HG03159 (cell line): ENCODE measurements at regions not wholly inside any gene's neighbourhood (a gene's known extent, or its start where the extent isn't known, plus 50 kb on each side); places are given as distances from the start of the nearest gene placed in this dataset.

Source experiments
- ATAC-seq: cut with Tn5 transposase; IDR thresholded peaks from one replicate; pipeline ENCODE4 v1.9.1; 2021; ENCODE audit warnings: mild to moderate bottlenecking, moderate library complexity; ENCODE audit not compliant: unreplicated experiment

- ATAC-seq: no peak
Measured at GRCh38 chr13:76533251-76533650, 353.0 kb downstream of the KCTD12 start.

- ATAC-seq: no peak
Measured at GRCh38 chr13:76527041-76527440, 359.2 kb downstream of the KCTD12 start.

- ATAC-seq: no peak
Measured at GRCh38 chr13:76523740-76524340, 362.4 kb downstream of the KCTD12 start.

DNA sequence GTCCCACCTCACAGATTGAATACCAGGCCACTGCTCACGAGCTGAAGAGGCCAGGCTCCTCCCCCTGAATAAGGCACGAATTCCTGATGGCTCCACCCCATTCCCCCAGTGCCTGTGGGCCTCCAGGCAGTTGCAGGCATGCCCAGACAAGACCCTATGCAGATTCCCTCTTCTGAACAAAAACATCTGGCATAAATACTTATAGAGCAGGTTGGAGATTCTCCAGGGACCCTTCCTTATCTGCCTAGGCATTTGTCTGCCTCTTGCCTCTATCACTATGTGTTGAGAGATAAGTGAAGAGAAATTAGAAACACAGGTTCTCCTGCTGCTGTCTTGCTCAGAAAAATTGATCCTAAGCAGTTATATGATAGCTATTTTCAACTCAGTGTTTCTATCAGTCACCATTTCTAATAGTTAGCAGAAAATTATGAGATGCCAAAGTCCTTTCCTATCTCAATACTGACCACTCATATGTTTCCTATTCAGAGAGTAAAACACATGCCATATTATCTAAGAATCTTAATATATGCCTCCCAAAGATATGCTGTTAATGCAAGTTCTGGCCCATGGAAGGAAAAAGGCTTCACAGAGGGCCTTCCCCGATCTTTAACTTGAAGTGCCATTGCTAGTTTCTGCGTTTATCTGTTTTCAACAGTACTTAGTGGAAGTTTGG is 364.0 kb downstream of the KCTD12 start:
- ATAC-seq: no peak

DNA sequence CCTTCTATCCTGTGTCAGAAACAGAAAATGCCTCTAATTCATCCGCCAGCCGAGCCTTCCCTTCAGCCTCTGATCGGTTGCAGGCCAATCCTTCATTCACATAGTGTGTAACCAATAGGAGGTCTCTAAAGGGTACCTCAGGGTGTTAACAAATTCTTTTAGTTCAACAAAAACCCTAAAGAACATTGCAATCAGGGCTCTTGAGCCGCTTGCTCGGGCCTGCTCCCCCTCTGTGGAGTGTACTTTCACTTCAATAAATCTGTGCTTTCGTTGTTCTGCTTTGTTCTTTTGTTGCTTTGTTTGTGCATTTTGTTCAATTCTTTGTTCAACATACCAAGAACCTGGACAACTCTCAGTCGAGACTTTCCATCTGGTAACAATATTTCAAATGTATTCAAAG is 366.5 kb downstream of the KCTD12 start:
- no peak for ATAC-seq

DNA sequence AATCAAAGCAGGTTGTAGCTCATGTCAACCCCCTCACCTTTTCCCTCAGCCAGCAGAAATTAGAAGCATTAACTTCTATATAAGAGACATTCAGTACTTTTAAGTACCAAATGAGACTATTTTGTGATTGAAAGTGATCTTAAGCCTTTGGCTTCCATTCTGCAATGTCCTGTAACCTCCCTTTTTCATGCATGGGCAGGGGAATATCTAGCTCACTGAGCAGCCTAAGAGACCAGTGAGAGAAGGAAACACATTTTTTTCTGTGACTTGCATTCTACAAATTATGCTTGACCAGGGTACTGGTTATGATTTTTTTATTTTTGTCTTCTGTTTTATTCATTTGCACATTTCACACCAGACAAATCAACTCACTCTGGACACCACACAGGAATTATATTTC is 369.6 kb downstream of the KCTD12 start:
- ATAC-seq: no peak

- ATAC-seq: no peak
Measured at GRCh38 chr13:76516013-76516412, 370.2 kb downstream of the KCTD12 start.

DNA sequence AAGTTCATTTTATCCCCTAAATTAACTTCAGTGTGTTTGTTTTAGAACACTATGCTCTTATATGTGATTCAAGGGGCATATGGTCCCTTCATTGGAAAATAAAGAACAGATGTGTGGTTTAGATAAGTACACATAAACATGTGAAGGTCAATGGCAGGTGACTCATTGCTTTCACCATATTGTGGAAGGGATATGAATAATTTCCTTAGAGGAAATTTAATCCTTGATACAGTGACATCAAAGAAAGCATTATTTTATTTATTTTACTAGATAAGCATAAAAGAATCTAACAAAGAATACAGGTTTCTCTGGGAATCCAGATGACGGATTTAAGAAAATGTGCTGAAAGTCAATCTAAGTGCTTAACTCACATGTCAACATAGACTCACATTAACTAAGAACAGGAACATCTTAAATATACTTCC is 373.5 kb downstream of the KCTD12 start:
- ATAC-seq: no peak

GRCh38 chr13:76505437-76505836 is 380.8 kb downstream of the KCTD12 start:
- ATAC-seq: no peak

DNA sequence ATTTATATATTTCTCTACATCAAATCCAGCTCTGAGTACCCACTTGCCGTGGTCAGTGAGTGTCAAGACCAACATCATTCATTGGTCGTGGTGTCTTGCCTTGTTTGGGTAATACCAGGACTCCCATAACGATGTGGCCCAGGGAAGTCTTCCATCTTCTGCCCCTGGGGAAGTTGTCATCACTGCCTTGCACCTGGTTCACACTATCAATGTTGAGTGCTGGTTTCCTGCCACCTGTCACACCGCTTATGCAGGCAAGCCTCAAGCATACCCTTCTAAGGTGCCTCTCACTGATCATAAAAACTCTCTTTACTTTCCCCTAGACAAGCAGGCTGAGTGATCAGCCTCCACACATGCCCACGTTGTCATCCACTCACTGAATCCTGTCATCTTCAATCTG is 382.4 kb downstream of the KCTD12 start:
- no peak for ATAC-seq

DNA sequence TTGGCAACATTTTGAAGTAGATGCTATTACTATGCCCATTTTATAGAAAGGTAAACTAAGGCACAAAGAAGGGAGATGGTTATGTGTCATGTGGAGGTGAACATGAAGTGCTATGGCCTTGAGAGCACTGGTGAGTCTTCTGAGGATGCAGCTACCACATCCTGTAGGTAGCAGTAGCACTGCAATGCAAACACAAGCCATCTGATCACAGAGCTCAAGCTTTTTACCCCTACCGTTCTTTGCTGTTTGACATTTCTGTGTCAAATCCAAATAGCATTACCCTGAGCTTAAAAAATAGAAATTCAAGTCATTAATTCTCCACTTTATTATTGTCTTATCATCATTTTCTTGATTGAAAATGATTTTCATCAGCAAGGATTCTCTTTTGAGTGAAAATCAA is 382.9 kb downstream of the KCTD12 start:
- no peak for ATAC-seq

- ATAC-seq: no peak
Measured at GRCh38 chr13:76500894-76501293, 385.3 kb downstream of the KCTD12 start.

- ATAC-seq: no peak
Measured at GRCh38 chr13:76499891-76500290, 386.3 kb downstream of the KCTD12 start.

DNA sequence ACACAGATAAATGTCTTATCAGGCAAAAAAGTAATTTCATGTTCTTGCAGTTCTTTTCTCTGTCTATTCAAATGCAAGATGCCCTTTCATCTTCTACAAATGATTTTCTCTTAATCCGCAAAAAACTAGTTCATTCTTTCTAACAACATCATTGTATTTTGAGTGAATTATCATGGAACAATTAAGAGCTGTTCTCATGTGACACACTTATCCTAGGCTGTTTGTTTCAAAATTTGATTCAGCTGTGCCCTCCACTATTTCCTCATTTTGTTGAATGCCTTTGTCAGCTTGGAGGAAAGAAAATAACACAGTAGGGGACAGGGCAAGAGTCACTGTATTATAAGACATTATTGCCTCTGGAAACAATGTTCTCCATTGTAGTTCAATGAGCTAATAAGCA is 396.9 kb downstream of the KCTD12 start:
- no peak for ATAC-seq

- ATAC-seq: no peak
Measured at GRCh38 chr13:76481738-76482137, 404.5 kb downstream of the KCTD12 start.

DNA sequence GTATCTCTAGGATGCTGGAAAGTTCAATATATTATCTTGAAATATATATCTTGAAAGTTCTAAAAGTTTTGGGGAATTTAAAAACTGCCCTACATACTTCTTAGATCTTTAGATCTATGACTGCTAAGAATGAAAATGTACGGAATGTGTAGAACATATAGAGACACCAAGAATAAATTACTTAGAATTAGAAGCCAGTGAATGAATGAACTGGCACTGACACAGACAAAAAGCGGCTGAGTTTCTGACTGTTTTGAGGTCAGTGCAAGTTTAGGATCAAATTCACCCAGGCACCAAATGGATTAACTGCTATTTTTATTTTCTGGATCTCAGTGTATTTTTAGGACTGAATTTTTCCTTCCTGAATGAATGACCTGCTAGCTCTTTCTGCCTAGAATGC is 411.2 kb downstream of the KCTD12 start:
- no peak for ATAC-seq

DNA sequence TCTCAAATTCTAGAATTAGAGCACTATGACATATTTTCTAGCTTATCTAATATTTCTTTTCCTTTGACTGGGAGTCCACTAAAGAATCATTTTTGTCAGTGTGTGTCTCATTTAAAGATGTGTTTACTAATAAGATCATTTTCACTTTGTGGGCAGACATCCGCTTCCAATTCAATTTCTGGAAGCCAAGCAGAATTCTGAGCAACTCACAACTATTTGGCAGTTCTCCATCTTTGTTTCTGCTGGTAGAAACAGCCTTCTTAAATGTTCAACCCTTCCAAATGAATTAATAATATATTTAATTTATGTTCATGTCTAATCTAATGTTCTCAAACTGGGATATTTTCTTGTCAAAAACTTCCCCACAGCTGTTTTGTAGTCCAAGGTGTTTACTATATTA is 411.8 kb downstream of the KCTD12 start:
- ATAC-seq: no peak

DNA sequence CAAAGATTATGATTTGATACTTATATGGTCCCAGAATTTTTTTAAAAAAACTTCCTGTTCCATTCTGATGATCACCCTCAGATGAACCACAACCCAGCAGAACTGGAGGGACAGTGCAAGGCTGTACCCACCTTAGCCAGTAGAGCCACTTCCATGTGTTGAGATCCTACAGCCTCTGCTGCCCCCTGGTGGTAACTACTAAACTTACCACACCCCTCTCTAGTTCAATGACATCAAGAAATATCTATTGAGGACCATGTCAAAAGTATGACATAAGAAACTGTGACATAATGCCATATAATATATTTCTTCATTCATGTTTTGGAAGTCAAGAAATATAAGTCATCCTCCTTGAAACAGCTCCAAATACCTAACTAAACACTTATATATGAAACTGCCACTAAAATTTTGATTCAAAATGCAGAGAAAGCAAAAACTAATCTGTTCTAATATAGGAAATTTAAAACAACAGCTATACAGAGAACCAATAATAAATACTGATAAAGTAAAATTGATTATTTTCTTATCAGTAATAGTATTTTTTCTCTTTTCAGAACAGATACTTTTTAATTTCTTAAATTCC is 412.6 kb downstream of the KCTD12 start:
- peak; percentile 100 for ATAC-seq

- no peak for ATAC-seq
Measured at GRCh38 chr13:76472916-76473315, 413.3 kb downstream of the KCTD12 start.

- no peak for ATAC-seq
Measured at GRCh38 chr13:76471486-76471885, 414.7 kb downstream of the KCTD12 start.

- ATAC-seq: no peak
Measured at GRCh38 chr13:76470991-76471390, 415.2 kb downstream of the KCTD12 start.

DNA sequence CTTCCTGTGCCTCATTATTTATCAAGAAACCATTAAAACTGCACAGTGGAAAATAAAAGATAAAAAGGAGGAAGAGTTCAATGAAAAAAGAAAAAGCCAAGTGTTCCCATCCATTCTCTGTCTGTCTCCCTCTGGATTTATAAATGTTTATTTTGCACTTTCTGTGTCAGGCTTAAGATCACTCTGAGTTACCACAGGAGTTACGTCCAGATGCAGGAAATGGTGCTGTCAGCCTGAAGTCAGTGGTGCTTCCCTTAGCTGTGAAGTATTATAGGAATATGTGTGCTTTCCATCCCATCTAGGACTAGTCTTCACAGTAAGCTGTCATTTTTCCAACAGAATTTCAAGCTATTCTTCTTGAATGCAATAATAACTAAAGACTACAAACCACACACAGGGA is 420.2 kb downstream of the KCTD12 start:
- ATAC-seq: no peak

DNA sequence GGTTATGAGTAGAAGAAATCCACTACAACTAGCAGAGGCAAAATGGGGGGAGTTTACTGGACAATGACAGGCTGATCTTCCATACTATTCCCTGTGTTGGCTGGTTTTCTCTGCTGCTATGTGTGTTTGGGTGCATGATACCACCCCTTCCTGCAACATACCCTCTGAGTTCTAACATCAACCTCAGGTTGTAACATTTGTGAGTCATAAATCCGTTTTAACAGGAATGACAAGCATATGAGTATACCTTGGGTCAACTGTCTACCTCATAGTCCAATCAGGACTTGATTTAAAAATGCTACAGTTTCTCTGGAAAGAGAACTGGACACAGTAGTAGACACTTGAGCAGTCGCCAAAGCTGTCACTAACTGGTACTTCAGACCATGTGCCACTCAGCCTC is 422.9 kb downstream of the KCTD12 start:
- no peak for ATAC-seq
